ENCODE measurements at regions not wholly inside any gene's neighbourhood (a gene's known extent, or its start where the extent isn't known, plus 50 kb on each side); places are given as distances from the start of the nearest gene placed in this dataset.

DNA sequence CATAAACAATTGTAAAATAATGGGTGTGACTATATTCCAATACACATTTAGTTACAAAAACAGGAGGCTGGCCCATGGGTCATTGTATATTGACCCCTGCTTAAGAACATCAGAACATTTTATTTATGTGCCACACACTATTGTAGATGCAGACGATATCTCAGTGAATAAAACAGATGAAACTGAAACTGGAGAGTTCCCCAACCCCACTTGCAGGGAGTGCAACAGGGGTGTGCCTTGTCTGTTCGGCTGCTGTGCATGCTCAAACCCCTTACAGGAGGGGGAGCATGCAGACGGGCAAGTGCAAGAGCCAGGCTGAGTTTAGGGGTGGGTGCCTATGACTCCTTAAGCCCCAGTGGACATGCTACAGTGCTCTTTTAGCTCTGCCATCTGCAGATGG lies 509.6 kb downstream of the IGSF11 start:
- Histone ChIP-seq H3K4me3 (no peak overlapping the region), H3K36me3 (replicated peaks in 1 of 2) (no peaks in the 10 kb centered on the region), H3K27ac (no peak overlapping the region), H3K27me3 (no peaks in the 10 kb centered on the region), H3K4me1 (replicated peaks in 1 of 2) (no peaks in the 10 kb centered on the region), H3K9me3 (replicated peaks in 1 of 3) (no peaks in the 10 kb centered on the region)
- intact Hi-C loops (cut with DNase I): no loop called here
- WGBS, 4 donors: 51 to 92% (median 63%) methylated on average over 2 to 3 of the region's 3 CpGs
- TF ChIP-seq, protein P1, sequence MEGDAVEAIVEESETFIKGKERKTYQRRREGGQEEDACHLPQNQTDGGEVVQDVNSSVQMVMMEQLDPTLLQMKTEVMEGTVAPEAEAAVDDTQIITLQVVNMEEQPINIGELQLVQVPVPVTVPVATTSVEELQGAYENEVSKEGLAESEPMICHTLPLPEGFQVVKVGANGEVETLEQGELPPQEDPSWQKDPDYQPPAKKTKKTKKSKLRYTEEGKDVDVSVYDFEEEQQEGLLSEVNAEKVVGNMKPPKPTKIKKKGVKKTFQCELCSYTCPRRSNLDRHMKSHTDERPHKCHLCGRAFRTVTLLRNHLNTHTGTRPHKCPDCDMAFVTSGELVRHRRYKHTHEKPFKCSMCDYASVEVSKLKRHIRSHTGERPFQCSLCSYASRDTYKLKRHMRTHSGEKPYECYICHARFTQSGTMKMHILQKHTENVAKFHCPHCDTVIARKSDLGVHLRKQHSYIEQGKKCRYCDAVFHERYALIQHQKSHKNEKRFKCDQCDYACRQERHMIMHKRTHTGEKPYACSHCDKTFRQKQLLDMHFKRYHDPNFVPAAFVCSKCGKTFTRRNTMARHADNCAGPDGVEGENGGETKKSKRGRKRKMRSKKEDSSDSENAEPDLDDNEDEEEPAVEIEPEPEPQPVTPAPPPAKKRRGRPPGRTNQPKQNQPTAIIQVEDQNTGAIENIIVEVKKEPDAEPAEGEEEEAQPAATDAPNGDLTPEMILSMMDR (IDR thresholded peaks at IDR 0.05): no peak
- no peak for TF ChIP-seq POLR2A (IDR thresholded peaks at IDR 0.05)
- no peak for DNase-seq

DNA sequence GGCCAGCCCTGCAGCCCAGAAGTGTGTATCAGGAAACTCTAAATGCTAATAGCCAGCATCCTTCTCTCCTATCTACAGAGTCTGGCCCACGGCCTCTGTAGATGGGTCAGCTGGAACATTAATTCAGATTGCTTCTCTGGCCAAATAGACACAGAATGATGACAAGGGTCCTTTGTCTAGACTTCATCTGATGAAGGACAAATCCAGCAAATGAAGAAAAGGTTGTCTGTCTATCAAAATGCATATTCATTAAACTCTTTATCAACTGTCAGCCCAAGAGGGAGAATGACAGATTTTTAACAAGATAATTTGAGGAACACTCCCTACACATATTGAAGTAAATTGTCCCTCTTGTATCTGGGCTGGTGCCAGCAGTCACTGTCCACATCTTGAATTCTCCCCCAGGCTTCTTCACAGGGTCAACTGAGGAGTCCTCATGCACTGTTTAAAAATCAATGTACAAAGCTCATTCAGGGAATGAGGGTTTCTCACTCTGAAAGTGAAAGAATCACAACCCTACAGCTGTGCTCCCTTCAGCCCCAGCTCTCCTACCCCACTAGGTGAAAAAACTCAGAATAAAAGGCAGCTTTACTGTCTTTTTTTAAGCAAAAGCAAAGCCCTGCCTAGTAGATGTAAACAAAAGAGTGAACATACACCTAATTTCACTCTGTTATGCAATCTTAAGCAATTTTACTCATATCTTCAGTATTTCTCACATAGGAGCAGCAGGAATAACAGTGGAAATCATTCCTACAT lies 507.7 kb downstream of the IGSF11 start:
- H3K36me3 ChIP-seq (replicated peaks in 1 of 2): no peaks in the 10 kb centered on the region
- DNase-seq: no peak
- H3K9me3 ChIP-seq (replicated peaks in 1 of 3): no peaks in the 10 kb centered on the region
- TF ChIP-seq POLR2A (IDR thresholded peaks at IDR 0.05): no peak
- TF ChIP-seq, protein P1 (IDR thresholded peaks at IDR 0.05): no peak
- WGBS, 4 donors: 63 to 83% (median 80%) methylated on average over 1 of the region's 1 CpG
- no peaks in the 10 kb centered on the region for H3K27me3 ChIP-seq
- H3K4me3 ChIP-seq: no peak overlapping the region
- H3K4me1 ChIP-seq (replicated peaks in 1 of 2): no peaks in the 10 kb centered on the region
- intact Hi-C loops (cut with DNase I): no loop called here
- no peak overlapping the region for H3K27ac ChIP-seq

DNA sequence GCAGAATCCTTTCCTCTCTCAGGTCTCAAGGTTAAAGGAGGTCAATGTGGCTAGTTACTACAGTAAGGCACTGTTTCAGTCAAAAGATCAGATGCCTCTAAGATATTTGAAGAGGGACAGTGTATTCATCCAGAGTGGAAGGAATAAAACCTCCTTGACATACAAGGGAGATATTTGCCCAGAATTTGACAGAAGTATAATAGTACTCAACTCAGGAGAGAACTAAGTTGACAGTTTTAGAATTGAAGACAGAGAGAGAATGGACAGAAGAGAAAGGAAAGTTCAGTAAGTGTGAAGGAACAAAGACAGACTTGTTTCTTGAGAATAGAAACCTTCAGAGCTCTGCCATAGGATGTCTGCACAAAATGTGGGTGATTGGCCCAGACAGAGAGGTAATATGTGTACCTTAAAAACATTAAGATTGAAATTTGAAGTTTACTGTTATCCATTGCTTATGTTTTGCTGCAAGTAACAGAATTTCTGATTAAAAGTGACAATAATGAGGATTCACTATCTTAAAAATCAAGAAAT lies 507.1 kb downstream of the IGSF11 start:
- H3K4me3 ChIP-seq: no peak overlapping the region
- H3K27me3 ChIP-seq: no peaks in the 10 kb centered on the region
- no peak overlapping the region for H3K27ac ChIP-seq
- TF ChIP-seq POLR2A (IDR thresholded peaks at IDR 0.05): no peak
- TF ChIP-seq, protein P1 (IDR thresholded peaks at IDR 0.05): no peak
- intact Hi-C loops (cut with DNase I): no loop called here
- no peaks in the 10 kb centered on the region for H3K36me3 ChIP-seq (replicated peaks in 1 of 2)
- no peaks in the 10 kb centered on the region for H3K9me3 ChIP-seq (replicated peaks in 1 of 3)
- no peak for DNase-seq
- H3K4me1 ChIP-seq (replicated peaks in 1 of 2): no peaks in the 10 kb centered on the region

DNA sequence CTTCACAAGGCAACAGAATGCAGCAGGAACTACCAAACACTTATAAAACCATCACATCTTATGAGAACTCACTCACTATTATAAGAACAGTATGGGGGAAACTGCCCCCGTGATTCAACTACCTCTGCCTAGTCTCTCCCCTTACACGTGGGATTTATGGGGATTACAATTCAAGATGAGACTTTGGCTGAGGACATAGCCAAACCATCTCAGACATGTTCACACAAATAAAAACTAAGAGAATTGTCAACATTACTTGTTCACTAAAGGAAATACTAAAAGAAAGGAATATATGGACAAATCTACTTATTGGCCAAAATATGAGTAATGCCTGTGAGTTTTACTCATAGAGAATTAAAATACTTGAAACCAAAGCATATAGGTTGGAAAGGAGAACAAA lies 505.1 kb downstream of the IGSF11 start:
- no peaks in the 10 kb centered on the region for H3K4me1 ChIP-seq (replicated peaks in 1 of 2)
- H3K27ac ChIP-seq: no peak overlapping the region
- no peak for TF ChIP-seq POLR2A (IDR thresholded peaks at IDR 0.05)
- TF ChIP-seq, protein P1 (IDR thresholded peaks at IDR 0.05): no peak
- H3K36me3 ChIP-seq (replicated peaks in 1 of 2): no peaks in the 10 kb centered on the region
- H3K4me3 ChIP-seq: no peak overlapping the region
- H3K27me3 ChIP-seq: no peaks in the 10 kb centered on the region
- no peak for DNase-seq
- 49 to 76% (median 70%) methylated on average over 2 of the region's 2 CpGs for WGBS, 4 donors
- H3K9me3 ChIP-seq (replicated peaks in 1 of 3): no peaks in the 10 kb centered on the region
- intact Hi-C loops (cut with DNase I): no loop called here

Data from adrenal gland (tissue), 9 donors.